HepG2 (cell line): ENCODE measurements at regions not wholly inside any gene's neighbourhood (a gene's known extent, or its start where the extent isn't known, plus 50 kb on each side); places are given as distances from the start of the nearest gene placed in this dataset.
A peak's percentile ranks its signal among the peaks of the same experiment; 100 is the strongest.

ENCODE experiments used
- FOXK2 ChIP-seq: fragments of 450-650 bp; IDR thresholded peaks from 2 replicates; pipeline ENCODE4 v1.6.1; 2016
- KLF16 ChIP-seq, 2 experiments: sonication (generic) in 1 of 2; formaldehyde crosslinking in 1 of 2; IDR thresholded peaks; 2 replicates each; pipeline versions ENCODE4 v1.6.1 to v1.8.0; 2016 to 2023; ENCODE audit warnings: missing genetic modification reagents in 2 of 2, missing compliant biosample characterization in 1 of 2
- MED1 ChIP-seq: sonication (generic); formaldehyde crosslinking; IDR thresholded peaks from 2 replicates; pipeline ENCODE4 v1.4.0; 2020; ENCODE audit warnings: missing genetic modification reagents
- NCOR1 ChIP-seq: fragments of 200-600 bp; sonication (generic); IDR thresholded peaks from 2 replicates; pipeline ENCODE4 v1.7.0; 2017; ENCODE audit warnings: antibody characterized with exemption, low read length, borderline replicate concordance
- NR2C2 ChIP-seq: sonication (generic); formaldehyde crosslinking; IDR thresholded peaks from 2 replicates; pipeline ENCODE4 v1.4.0; 2020; ENCODE audit warnings: missing genetic modification reagents, mild to moderate bottlenecking, moderate library complexity, borderline replicate concordance
- NR2F2 ChIP-seq: IDR thresholded peaks from 2 replicates; pipeline ENCODE4 v1.6.1; 2012; ENCODE audit warnings: low read depth, inconsistent platforms, borderline replicate concordance
- PATZ1 ChIP-seq: sonication (generic); formaldehyde crosslinking; IDR thresholded peaks from 2 replicates; pipeline ENCODE4 v1.4.0; 2020; ENCODE audit warnings: missing genetic modification reagents
- PAXIP1 ChIP-seq: sonication (generic); formaldehyde crosslinking; conservative IDR thresholded peaks from 2 replicates; pipeline ENCODE4 v1.4.0; 2020; ENCODE audit warnings: mild to moderate bottlenecking, missing genetic modification reagents, moderate library complexity
- RCOR2 ChIP-seq: IDR thresholded peaks from 2 replicates; pipeline ENCODE4 v1.6.1; 2016; ENCODE audit warnings: missing biosample characterization, missing genetic modification reagents
- SOX13 ChIP-seq, 3 experiments: fragments of 450-650 bp in 1 of 3; sonication (generic) in 1 of 3; formaldehyde crosslinking in 1 of 3; IDR thresholded peaks in 2 of 3; conservative IDR thresholded peaks in 1 of 3; 2 replicates each; pipeline versions ENCODE4 v1.5.0 to v1.6.1; 2016 to 2020; ENCODE audit warnings: antibody characterized with exemption in 1 of 3, mild to moderate bottlenecking in 1 of 3, missing compliant biosample characterization in 1 of 3, missing genetic modification reagents in 1 of 3, moderate library complexity in 1 of 3
- ZFP36L2 ChIP-seq: sonication (generic); formaldehyde crosslinking; IDR thresholded peaks from 2 replicates; pipeline ENCODE4 v1.4.0; 2020; ENCODE audit warnings: missing genetic modification reagents
- ZNF160 ChIP-seq: sonication (generic); formaldehyde crosslinking; IDR thresholded peaks from 2 replicates; pipeline ENCODE4 v1.8.0; 2022; ENCODE audit warnings: mild to moderate bottlenecking, inconsistent platforms, missing genetic modification reagents
- ZNF720 ChIP-seq: sonication (generic); formaldehyde crosslinking; IDR thresholded peaks from 2 replicates; pipeline ENCODE4 v1.4.0; 2020; ENCODE audit warnings: missing genetic modification reagents
- ZZZ3 ChIP-seq: sonication (generic); formaldehyde crosslinking; IDR thresholded peaks from 2 replicates; pipeline ENCODE4 v1.4.0; 2020; ENCODE audit warnings: missing genetic modification reagents, mild to moderate bottlenecking, borderline replicate concordance
- TF ChIP-seq, protein P1 (sequence below), 2 experiments: fragments of 450-650 bp in 1 of 2; sonication (generic) in 1 of 2; formaldehyde crosslinking; IDR thresholded peaks; 2 replicates each; pipeline versions ENCODE4 v1.5.0 to v1.8.0; 2020 to 2022; ENCODE audit warnings: mild to moderate bottlenecking in 1 of 2, missing genetic modification reagents in 1 of 2
- TF ChIP-seq, protein P2 (sequence below): sonication (generic); formaldehyde crosslinking; IDR thresholded peaks from 2 replicates; pipeline ENCODE4 v1.5.0; 2020; ENCODE audit warnings: mild to moderate bottlenecking, missing genetic modification reagents, borderline replicate concordance

DNA sequence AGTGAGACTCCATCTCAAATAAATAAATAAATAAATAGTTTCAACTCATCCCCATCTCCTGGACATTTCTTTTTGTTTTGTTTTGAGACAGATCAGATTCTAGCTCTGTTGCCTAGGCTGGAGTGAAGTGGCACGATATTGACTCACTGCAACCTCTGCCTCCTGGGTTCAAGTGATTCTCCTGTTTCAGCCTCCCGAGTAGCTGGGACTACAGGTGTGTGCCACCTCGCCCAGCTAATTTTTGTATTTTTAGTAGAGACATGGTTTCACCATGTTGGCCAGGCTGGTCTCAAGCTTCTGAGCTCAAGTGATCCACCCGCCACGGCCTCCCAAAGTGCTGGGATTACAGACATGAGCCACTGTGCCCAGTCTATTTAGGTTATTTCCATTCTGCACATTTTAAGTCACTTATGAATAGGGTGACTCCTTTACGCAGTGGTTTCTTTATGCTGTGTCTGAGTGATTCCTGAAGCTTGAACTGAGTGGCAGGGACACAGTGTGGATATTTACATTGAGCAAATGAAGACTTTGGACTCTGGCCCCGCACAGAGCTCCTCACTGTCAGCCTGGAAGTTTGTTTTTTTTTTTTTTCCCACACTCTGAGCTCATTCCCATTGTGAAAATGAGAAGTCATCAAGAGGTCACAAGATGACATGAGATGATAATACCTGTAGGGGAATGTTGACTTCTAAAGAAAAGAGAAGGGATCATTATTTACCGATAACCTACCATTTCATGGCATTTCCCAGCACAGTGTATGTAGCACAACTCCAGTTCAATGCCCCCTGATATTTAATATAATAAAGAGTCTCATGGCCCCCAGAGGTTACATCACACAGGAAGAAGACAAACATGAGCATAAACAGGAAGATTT, 72.6 kb downstream of the TBX3 start (continued):
- TF ChIP-seq, protein P1, sequence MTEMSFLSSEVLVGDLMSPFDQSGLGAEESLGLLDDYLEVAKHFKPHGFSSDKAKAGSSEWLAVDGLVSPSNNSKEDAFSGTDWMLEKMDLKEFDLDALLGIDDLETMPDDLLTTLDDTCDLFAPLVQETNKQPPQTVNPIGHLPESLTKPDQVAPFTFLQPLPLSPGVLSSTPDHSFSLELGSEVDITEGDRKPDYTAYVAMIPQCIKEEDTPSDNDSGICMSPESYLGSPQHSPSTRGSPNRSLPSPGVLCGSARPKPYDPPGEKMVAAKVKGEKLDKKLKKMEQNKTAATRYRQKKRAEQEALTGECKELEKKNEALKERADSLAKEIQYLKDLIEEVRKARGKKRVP (CRISPR knock-in tag; IDR thresholded peaks at IDR 0.05): peak in 1 of 2 experiments; percentile 78; a peak in 2 of 4 replicates
- TF ChIP-seq NR2C2 (peak; percentile 75), ZNF720 (CRISPR knock-in tag) (no peak), ZFP36L2 (CRISPR knock-in tag) (no peak), PATZ1 (CRISPR knock-in tag) (peak; percentile 70; the same call in 1 of the 2 replicates), ZZZ3 (CRISPR knock-in tag) (peak; percentile 77; the same call in 1 of the 2 replicates), KLF16 (CRISPR knock-in tag; IDR thresholded peaks at IDR 0.05) (peak in 1 of 2 experiments; percentile 46; a peak in 1 of 4 replicates), RCOR2 (CRISPR knock-in tag) (peak; percentile 74), SOX13 (IDR thresholded peaks at IDR 0.05) (peak; percentile 90), SOX13 (CRISPR knock-in tag; conservative IDR thresholded peaks at IDR 0.05 in 1 of 2, IDR thresholded peaks at IDR 0.05 in 1 of 2) (peak in 1 of 2 experiments; percentile 97; a peak in 2 of 4 replicates), FOXK2 (peak; percentile 94), NR2F2 (peak; percentile 91), ZNF160 (CRISPR knock-in tag) (no peak), PAXIP1 (peak; percentile 97), MED1 (CRISPR knock-in tag) (peak; percentile 92), NCOR1 (peak; percentile 96)
- TF ChIP-seq, protein P2, sequence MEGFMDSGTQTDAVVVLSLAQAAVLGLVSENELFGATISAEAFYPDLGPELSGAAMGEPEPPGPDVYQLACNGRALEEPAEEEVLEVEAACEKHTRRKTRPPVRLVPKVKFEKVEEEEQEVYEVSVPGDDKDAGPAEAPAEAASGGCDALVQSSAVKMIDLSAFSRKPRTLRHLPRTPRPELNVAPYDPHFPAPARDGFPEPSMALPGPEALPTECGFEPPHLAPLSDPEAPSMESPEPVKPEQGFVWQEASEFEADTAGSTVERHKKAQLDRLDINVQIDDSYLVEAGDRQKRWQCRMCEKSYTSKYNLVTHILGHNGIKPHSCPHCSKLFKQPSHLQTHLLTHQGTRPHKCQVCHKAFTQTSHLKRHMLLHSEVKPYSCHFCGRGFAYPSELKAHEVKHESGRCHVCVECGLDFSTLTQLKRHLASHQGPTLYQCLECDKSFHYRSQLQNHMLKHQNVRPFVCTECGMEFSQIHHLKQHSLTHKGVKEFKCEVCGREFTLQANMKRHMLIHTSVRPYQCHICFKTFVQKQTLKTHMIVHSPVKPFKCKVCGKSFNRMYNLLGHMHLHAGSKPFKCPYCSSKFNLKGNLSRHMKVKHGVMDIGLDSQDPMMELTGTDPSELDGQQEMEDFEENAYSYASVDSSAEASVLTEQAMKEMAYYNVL (CRISPR knock-in tag): peak; percentile 85
